ENCODE measurements at regions not wholly inside any gene's neighbourhood (a gene's known extent, or its start where the extent isn't known, plus 50 kb on each side); places are given as distances from the start of the nearest gene placed in this dataset.
"Not testable (repeated sequence)": the region's sequence is repeated elsewhere in the genome, so short reads cannot be mapped to it uniquely, and the experiment has no call there.

DNA sequence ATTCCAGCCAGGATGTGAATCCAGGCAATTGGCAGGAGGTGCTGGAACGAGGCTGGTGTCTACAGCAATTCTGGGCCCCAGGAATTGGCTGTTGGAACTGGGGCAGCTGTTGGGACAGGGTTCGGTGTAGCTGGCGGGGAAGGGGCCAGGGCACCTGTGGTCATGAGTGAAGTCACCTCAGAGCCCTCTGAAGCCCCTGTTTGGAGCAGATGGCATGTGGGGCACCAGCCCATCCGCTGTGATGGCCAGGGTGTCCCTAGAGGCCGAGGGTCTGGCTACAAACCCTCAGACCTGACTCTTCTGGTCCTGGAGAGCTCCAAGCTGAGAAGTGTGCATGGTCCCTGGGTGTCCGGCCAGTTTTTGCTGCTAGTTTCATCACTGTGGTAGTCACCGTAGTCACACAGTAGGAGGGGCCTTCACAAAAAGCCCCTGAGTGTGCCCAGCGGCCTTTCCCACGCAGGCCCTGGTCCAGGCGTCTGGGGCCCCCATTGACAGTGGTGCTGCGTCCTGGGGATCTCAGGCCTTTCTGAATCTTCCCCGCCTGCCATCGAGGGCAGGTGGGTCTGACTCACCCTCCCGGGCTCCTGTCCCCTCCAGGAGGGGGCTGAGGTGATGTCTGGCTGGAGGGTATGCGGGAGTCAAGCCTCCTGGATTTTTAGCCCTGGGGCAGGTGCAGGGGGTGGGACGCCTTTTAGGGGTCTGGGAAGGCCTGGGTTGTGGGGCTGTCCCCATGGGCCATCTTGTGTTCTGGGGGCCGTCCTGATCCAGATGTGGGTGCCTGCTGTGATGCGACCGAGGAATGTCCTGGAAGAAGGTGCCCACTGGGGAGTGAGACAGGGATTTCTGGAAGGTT lies 368.0 kb downstream of the TMEM121 start:
- DNase-seq (peak in 1 of 3 donors; percentile 5), ATAC-seq (ENCODE audit: insufficient read depth, low FRiP score) (no peak)
- no peaks in the 10 kb centered on the region for H3K36me3 ChIP-seq (ENCODE audit: control insufficient read depth in 4 of 4, insufficient read depth in 4 of 4, low read length in 4 of 4)
- no peak overlapping the region for H3K27ac ChIP-seq (ENCODE audit: low read depth in 1 of 2, low read length in 1 of 2)
- H3K9me3 ChIP-seq (ENCODE audit: control insufficient read depth in 4 of 4, insufficient read depth in 3 of 4, low read length in 3 of 4), result peaks cover 0 to 3% (median 0%) of the 10 kb centered on the region in 4 donors
- no peak overlapping the region for H3K9ac ChIP-seq (ENCODE audit: insufficient read depth in 1 of 2, low read length in 2 of 2)
- H3K4me1 ChIP-seq (ENCODE audit: control insufficient read depth in 5 of 5, insufficient read depth in 5 of 5, low read length in 5 of 5), result no peaks in the 10 kb centered on the region
- no peaks in the 10 kb centered on the region for H3K27me3 ChIP-seq (ENCODE audit: control insufficient read depth in 3 of 3, insufficient read depth in 3 of 3, low read length in 2 of 3)
- 70 to 71% methylated on average over 19 of the region's 19 CpGs for WGBS, 2 donors
- TF ChIP-seq, protein P1, sequence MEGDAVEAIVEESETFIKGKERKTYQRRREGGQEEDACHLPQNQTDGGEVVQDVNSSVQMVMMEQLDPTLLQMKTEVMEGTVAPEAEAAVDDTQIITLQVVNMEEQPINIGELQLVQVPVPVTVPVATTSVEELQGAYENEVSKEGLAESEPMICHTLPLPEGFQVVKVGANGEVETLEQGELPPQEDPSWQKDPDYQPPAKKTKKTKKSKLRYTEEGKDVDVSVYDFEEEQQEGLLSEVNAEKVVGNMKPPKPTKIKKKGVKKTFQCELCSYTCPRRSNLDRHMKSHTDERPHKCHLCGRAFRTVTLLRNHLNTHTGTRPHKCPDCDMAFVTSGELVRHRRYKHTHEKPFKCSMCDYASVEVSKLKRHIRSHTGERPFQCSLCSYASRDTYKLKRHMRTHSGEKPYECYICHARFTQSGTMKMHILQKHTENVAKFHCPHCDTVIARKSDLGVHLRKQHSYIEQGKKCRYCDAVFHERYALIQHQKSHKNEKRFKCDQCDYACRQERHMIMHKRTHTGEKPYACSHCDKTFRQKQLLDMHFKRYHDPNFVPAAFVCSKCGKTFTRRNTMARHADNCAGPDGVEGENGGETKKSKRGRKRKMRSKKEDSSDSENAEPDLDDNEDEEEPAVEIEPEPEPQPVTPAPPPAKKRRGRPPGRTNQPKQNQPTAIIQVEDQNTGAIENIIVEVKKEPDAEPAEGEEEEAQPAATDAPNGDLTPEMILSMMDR (IDR thresholded peaks at IDR 0.05; ENCODE audit: control extremely low read depth, extremely low read depth), result no peak
- no peak overlapping the region for H3K4me3 ChIP-seq

DNA sequence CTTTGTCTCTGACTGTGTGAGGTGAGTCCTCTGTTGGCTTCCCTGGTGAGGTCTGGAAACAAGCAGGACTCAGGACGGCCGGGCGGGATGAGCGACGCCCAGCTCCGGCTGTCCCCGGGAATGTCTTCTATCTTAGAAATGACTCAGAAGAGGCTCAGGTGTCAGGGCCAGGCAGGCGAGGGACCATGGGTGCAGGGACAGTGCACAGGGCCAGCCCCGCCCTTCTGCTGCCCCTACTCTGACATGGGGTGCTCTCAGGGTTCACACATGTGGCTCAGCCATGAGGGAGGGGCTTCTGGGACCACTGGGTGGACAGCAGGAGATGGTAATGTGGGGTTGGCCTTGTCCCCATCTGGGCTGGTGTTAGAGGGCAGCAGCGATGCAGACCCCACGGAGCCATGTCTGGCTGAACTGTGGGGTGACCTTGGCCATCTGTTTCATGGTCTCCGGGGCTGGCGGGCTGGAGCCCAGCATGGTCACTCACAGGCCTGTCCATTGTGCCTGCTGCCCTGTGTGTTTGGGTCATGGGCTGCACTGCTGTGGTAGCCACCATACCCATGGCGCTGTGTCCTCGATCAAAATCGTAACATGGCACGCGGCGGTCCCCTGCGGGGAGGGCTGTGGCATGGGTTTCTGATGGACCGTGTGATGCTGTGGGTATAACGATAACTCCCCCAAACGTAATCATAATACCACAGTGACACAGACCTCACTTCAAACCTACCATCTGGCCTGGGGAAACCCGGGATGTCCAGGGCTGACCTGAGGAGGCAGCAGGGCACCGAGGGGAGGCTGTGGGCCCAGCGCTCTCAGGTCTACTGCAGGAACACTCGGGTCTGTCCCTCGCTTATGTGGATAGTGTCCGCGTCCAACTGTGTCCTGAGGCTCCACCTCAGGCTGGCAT lies 368.8 kb downstream of the TMEM121 start:
- ATAC-seq (ENCODE audit: insufficient read depth, low FRiP score) (no peak), DNase-seq (peak in 1 of 3 donors; percentile 2)
- TF ChIP-seq, protein P1 (IDR thresholded peaks at IDR 0.05; ENCODE audit: control extremely low read depth, extremely low read depth), result no peak
- Histone ChIP-seq H3K4me1 (ENCODE audit: control insufficient read depth in 5 of 5, insufficient read depth in 5 of 5, low read length in 5 of 5) (no peaks in the 10 kb centered on the region), H3K27ac (ENCODE audit: low read depth in 1 of 2, low read length in 1 of 2) (no peak overlapping the region), H3K27me3 (ENCODE audit: control insufficient read depth in 3 of 3, insufficient read depth in 3 of 3, low read length in 2 of 3) (no peaks in the 10 kb centered on the region), H3K9ac (ENCODE audit: insufficient read depth in 1 of 2, low read length in 2 of 2) (no peak overlapping the region), H3K4me3 (no peak overlapping the region), H3K9me3 (ENCODE audit: control insufficient read depth in 4 of 4, insufficient read depth in 3 of 4, low read length in 3 of 4) (peaks cover 0 to 3% (median 0%) of the 10 kb centered on the region in 4 donors), H3K36me3 (ENCODE audit: control insufficient read depth in 4 of 4, insufficient read depth in 4 of 4, low read length in 4 of 4) (no peaks in the 10 kb centered on the region)
- 64 to 69% methylated on average over 30 of the region's 30 CpGs for WGBS, 2 donors

DNA sequence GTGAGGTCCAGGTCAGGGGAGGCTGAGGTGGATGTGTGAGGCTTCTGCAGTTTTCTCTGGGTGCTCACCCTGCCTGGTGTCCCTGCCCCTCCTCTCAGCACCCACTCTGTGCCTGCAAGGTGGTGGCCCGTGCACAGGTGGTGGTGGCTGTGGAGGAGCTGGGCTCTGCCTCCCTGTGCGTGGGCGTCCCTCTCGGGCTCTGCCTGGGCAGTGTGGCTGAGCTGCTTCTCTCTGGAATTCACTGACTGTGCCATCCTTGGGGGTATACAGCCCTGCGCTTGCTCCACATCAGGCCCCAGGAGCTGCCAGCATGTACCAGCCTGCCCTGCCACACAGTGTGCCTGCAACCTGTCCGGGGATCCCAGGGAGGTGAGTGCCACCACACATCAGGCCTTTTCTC lies 369.8 kb downstream of the TMEM121 start:
- H3K27me3 ChIP-seq (ENCODE audit: control insufficient read depth in 3 of 3, insufficient read depth in 3 of 3, low read length in 2 of 3); H3K4me3 ChIP-seq; H3K27ac ChIP-seq (ENCODE audit: low read depth in 1 of 2, low read length in 1 of 2); H3K4me1 ChIP-seq (ENCODE audit: control insufficient read depth in 5 of 5, insufficient read depth in 5 of 5, low read length in 5 of 5); H3K9ac ChIP-seq (ENCODE audit: insufficient read depth in 1 of 2, low read length in 2 of 2); H3K9me3 ChIP-seq (ENCODE audit: control insufficient read depth in 4 of 4, insufficient read depth in 3 of 4, low read length in 3 of 4); H3K36me3 ChIP-seq (ENCODE audit: control insufficient read depth in 4 of 4, insufficient read depth in 4 of 4, low read length in 4 of 4); ATAC-seq (ENCODE audit: insufficient read depth, low FRiP score): not testable (repeated sequence)
- WGBS, 2 donors, result 39 to 71% methylated on average over 6 of the region's 6 CpGs
- peak in 1 of 3 donors; percentile 0 for DNase-seq

DNA sequence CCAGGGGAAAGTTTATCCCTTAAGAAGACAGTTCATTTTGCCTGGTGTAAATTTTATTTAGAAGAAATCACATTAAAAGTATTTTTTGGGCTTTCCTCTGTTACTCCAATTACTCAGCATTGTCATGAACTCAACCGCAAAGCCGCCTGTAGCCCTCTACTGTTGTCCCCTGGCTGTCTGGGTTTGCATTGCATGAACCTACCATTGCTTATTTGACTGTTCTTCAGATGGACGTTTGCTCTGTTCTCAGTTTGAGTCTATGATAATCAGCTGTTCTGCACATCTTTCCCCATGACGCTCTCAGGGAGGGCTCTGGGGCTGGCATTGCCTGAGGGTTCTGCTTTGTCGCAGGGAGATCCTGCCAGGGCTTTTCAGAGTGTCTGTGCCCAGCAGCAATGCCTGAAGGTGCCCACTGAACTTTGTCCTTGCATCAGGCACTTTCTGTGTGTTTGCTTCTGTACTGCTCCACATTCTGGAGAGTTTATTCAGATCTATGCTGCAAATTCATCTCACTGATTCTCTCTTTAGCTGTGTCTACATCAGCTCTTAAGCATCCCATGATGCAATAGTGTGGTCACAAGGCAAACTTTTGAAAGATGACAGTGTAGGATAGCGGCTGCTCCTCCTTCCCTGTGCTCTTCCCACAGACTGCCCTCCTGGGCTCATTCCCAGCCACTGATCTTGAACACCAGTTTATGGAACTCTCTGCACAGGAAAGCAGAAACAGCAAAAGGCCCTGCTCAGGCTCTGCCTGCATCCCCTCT lies 370.8 kb downstream of the TMEM121 start:
- DNase-seq; H3K36me3 ChIP-seq (ENCODE audit: control insufficient read depth in 4 of 4, insufficient read depth in 4 of 4, low read length in 4 of 4); H3K4me3 ChIP-seq; H3K27me3 ChIP-seq (ENCODE audit: control insufficient read depth in 3 of 3, insufficient read depth in 3 of 3, low read length in 2 of 3); H3K27ac ChIP-seq (ENCODE audit: low read depth in 1 of 2, low read length in 1 of 2); H3K9ac ChIP-seq (ENCODE audit: insufficient read depth in 1 of 2, low read length in 2 of 2); H3K4me1 ChIP-seq (ENCODE audit: control insufficient read depth in 5 of 5, insufficient read depth in 5 of 5, low read length in 5 of 5); H3K9me3 ChIP-seq (ENCODE audit: control insufficient read depth in 4 of 4, insufficient read depth in 3 of 4, low read length in 3 of 4); ATAC-seq (ENCODE audit: insufficient read depth, low FRiP score): not testable (repeated sequence)
- WGBS, 2 donors, result 29 to 51% methylated on average over 6 of the region's 6 CpGs
